GM18867 (cell line): ENCODE measurements at regions not wholly inside any gene's neighbourhood (a gene's known extent, or its start where the extent isn't known, plus 50 kb on each side); places are given as distances from the start of the nearest gene placed in this dataset.

Experiments used
- ATAC-seq: cut with Tn5 transposase; IDR thresholded peaks from one replicate; pipeline ENCODE4 v1.9.1; 2021; ENCODE audit warnings: mild to moderate bottlenecking, moderate library complexity; ENCODE audit not compliant: unreplicated experiment

DNA sequence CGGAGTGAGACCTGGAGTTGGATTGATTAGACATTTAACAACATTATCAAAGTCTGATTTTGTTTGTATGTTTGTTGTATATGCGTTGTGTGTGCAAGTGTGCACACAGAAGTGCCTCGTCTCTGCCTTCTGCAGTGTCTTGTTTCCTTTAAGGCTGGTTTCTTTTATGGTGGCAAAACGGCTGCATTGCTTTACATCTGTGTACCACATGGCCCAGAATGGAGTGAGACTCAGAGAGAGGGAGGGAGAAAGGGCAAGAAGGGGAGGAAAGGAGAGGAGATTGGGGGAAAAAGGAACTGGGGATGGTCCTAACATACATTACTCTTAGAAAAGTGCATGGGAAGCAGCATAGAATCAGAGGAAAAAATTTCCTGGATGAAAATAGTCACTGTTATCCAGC lies 99.7 kb upstream of the WLS start:
- no peak for ATAC-seq

DNA sequence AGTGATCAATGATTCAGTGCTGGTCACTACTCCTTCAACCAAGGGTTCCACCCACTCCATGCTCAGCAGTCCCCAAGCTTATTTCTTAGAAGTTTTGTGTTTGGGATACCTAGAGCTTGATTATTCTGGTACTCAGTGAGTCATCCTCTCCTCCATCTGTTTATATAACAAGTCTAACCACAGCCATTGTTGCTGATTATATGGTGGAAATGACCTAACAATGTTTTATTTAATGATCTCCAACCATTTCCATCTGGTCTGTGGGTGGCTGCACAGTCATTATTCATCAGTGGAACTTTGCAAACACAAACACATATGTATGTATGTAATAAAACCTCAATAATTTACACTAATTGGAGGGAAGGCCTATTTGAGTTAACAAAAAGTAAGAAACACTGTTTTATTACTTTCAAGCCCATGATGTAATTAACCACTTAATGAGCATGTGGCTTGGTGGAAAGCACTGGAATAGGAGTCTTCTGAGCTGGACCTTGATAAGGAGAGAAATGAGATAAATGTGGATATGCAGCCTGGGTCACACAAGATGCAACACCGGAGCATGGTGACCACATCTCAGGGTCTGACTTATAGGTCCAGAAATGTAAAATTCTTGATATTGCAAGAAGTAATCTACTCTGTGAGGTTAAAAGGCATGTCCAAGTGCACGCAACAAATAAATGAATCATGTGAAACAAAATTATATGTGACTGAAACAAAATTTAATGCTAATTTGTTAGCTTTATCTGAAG lies 99.0 kb upstream of the WLS start:
- ATAC-seq: no peak

DNA sequence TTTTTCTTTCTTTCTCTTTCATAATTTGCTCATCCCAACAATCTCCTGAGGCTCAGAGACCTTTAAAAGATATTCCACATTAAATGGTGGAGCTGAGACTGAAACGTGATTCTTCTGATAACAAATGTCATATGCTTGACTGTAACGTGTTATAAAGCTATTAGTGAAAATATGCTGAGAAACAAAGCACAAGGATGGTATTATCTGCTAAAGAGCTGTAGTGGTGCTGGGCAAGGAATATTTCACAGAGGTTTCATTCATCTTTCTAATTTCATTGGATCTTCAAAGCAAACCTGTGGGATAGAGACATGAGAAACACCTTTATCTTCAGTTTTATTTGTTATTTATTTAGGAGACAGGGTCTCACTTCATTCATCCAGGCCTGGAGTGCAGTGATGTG lies 98.1 kb upstream of the WLS start:
- no peak for ATAC-seq

DNA sequence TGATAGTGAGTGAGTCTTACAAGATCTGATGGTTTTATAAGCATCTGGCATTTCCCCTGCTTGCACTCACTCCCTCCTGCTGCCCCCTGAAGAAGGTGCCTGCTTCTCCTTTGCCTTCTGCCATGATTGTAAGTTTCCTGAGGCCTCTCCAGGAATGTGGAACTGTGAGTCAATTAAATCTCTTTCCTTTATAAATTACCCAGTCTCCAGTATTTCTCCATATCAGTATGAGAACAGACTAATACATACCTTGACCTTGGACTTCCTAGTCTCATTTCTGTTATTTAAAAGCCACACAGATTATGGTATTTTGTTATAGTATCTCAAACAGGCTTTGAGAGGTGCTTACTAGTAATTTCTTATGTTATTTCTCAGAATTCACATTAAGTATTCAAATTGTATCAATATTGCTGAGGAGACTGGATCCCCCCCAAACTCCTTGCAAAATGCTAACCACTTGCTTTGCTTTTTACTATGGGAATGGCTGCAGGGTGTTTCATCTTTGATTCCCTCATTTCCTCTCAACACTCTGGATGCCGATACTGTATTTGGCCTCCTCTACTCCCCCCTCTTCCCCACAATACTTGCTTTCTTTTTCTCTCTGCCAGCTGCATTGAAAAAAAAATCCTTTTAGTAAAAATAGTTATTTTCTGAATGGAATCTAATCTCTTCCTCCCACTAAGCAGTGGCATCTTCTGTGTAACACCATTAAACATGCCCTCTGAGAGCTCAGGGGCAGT lies 96.9 kb upstream of the WLS start:
- no peak for ATAC-seq

DNA sequence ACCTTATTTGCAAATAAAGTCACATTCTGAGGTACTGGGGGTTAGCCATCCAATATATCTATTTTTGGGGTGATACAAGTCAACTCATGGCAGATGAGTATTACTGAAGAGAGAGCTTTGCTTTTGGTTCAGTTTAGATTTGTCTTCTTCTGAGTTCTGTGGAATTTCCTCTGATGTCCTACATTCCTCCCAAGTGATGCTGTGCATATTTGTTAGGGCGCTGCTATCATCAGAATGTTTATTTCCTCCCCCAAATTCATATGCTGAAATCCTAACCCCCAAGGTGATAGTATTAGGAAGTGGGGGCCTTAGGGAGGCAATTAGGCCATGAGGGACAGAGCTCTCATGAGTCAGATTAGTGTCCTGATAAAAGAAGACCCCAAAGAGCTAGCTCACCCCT lies 96.2 kb upstream of the WLS start:
- ATAC-seq: no peak

DNA sequence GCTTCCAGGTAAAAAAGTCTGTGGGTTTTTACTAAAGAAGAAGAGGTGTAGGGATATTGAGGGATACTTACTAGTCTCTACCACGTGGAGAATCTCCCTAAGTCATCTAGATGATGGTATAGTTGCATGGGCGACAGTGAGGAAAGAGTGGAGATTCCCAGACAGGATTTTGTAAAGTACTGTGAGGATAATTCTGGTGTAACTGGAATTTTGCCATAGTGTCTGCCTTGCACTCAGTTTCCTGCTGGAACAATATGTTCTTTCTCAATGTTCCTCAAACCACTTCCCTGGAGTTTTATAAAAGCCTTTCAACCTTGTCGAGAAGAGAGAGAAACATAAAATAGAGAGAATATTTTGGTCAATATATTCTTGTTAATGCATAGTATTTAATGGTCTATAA lies 95.1 kb upstream of the WLS start:
- no peak for ATAC-seq

DNA sequence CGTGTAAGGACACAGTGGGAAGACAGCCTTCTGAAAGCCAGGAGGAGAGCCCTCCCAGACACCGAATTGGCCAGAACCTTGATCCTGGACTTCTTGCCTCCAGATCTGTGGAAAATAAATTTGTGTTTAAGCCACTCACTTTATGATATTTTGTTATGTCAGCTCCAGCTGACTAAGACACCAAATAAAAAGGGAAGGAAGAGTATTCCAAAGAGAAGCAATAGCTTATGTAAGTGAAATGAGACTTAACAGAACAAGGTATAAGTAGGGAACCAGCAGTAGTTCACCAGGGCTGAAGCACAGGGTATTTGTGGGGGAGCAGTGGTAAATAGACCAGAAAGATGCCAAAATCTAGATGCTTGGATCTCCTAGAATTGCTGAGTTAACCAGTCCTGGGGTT lies 94.2 kb upstream of the WLS start:
- no peak for ATAC-seq

DNA sequence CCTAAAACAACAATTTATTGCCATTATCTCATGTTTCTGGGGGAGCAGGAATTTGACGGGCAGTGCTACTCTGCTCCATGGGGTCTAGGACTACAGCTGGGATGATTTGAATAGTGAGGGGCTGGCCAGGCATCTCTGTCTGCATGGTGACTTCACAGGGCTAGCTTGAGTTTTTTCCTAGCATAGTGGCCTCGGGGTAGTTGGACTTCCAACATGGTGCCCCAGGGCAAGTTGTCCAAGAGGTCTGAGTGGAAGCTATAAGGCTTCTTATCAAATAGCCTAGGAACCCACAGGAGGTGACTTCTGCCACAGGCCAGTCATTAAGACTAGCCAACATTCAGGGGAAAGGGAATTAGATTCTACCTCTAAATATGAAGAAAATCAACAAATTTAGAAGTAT lies 92.0 kb upstream of the WLS start:
- no peak for ATAC-seq

DNA sequence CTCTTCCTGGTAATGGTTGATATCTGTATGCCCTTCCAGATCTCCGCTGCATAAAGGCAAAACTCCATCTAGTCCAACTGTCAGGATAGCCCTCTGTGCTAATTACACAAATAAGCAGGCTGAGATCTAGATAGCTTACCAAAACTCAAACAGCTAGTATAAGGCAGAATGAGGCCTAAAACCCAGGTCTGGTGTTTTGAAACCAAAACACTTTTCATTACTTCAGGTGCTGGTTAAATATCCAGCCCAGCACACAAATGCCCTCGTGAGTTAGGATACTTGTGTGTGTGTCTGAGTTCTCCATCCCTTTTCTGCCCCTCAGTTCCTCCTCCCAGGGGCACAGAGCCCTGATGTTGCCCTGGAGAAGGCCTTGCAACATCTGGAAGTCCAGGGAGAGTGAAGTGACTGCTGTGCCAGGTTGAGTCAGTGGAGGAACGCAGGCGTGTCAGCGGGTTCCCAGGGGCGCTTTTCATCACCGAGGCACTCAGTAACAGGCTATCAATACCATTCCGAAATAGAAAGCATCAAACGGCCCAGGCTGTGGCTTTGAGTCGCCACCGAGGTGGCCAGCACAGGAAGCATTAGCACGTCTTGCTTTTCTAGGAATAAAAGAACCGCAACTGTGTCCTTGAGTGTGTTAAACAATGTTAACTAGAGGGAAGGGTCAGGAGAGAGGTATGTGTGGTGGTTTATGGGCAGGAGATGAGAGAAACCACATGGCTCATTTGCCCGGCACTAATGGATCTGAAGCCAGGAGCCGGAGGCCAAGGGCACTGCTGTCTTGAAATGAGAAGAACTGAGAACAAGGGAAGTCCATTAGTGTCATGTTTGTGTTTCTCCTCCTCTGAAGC lies 90.7 kb upstream of the WLS start:
- ATAC-seq: no peak

DNA sequence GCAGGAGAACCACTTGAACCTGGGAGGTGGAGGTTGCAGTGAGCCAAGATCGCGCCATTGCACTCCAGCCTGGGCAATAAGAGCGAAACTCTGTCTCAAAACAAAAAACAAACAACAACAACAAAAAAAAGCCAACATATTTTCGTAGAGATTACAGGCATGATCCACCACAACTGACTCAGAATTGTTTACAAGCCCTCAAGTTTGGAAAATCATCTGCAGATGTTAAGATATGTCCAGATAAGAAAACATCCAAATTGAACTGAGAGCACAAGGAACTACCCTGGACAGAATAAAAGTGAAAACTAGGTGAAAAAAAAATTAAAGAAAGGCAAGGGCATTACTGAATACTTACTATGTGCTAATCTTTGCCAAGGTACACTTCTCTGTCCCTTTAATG lies 89.8 kb upstream of the WLS start:
- no peak for ATAC-seq

DNA sequence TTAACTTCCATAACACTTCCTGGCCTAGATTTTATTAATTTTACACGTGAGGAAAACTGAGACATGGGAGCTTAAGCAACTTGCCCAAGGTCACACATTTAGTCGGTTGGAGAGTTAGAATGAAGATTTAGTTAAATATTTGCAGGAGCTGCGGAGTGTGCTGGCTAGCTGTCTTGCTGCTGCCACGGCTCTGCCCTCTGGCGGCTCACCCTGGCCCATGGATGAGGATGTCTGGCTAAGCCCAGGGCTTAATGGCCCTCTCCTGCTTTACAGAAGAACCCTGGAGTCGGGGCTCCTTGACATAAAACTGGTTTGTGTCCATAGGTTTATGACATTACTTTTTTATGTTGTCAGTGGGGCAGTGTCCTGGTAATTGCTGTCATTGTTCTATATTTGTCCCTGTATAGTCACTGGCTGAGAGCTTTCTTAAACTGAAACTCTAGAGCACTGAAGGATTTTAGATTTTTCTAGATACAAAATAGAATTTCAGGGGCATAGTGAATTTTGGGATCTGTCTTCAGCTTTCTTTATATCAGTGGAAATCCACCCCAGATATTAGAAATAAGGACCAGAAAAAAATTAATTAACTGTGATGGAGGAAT lies 88.9 kb upstream of the WLS start:
- no peak for ATAC-seq

DNA sequence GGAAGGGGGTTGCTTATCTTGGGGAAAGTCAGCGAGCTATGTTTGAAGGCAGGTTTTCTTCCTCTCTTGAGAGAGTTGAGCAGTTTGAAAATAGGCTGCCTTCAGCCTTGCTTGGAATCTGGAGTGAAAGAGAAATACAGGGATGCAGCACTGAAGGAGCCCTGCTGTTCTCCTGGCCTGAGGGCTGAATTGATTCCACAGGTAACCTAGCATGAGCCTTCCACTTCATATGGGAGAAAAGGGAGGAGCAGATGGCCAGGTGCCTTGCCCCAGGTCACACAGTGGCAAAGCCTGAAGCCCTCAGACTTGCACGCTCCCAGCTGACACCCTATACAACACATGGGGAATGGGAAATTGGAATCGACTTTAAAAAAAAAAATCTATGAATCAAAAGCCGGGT lies 88.0 kb upstream of the WLS start:
- ATAC-seq: no peak

DNA sequence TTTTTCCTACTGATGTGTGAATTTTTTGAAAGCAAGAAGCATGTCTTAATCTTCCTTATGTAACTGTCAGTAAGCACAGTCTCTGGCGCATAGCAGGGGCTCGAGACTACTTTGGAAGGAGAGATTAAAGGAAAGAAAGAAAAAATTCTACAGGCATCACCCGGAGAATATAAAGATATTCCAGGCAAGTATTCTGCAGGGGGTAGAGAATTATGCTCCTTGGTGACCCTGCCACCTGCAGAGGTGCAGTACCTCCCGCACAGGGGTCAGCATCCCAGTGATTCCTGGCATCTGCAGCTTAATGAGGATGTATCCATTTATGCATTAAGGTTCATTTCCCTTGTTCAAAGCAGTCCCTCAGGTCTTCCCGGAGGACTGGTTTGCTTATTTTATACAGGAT lies 87.6 kb upstream of the WLS start:
- no peak for ATAC-seq

DNA sequence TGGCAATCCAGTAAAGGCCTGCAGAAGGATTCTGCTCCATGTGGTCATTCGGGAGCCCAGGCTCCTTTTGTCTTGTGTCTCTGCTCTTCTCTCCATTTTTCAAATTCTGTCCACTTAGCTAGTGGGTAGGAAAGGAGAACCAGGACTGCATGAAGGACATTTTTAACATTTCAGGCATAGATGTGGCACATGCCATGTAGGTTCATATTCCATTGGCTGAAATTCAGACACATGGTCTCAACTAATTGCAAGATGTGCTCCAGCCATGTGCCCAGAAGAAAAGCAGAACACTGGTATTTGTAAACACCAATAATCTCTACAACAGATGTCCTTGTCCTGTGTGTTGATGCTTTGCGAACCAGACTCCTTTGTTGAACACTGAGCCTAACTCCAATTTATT lies 85.2 kb upstream of the WLS start:
- no peak for ATAC-seq

DNA sequence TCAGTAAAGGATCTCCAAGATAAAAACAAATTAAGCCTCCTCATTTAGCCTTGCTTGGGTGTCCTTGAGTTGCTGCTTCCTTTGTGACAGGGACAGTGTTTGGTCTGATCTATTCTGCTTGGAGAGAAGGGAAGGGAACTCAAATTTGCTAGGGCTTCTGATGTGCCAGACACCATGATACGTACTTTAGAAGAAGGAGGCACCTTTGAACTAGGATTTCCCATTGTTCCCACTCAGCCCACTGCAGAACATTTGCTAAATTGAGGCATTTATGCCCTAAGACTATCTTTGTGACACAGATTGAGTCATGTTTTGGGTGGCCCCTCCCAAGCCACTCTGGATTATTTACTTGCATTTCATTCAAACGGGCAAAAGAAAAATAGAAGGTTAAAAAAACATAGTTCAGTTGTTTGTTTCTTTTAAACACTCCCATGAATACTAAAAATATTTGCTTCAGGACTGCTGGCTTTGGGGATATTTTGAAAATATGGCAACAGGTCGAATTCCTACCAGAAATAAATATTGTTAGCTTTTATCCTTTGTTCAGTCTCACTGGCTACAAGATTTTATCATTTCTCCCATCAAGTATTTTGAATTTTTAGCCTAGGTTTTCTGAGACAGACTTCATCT lies 81.9 kb upstream of the WLS start:
- ATAC-seq: no peak

DNA sequence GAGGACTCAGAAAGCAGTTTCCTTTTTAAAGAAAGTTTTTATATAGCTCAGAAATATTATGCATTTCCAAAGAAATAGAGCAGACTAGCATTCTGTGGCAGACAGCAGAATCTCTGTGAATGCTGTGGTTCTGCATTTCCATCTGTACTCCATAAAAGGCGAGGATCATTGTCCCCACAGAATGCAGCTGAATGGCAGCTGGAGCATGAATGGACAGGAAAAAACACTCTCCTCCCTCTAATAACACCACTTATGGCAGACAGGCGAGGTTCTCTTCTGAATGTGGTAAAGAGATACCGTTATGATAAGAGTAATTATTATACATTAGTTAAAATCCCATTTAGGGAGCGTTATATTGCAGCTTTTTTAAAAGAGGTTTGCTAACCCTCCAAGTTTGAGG lies 81.4 kb upstream of the WLS start:
- no peak for ATAC-seq

DNA sequence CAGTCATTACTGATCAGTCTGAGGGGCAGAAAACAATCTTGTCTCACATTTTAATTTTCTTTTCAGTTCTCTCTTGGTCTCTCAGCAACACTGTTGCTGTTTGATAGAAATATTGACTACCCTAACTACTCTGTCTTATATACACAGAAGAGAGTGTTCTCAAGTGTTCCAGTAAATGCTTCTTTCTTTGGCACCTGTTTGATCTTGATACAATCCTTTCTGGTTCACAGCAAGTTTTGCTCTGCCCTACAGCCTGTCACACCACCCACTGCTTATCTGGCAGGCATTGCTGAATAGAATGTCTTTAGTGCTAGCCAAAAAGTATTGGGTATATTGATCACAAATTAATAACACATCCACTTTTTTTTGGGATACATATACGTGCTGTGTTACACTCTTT lies 75.7 kb upstream of the WLS start:
- no peak for ATAC-seq

DNA sequence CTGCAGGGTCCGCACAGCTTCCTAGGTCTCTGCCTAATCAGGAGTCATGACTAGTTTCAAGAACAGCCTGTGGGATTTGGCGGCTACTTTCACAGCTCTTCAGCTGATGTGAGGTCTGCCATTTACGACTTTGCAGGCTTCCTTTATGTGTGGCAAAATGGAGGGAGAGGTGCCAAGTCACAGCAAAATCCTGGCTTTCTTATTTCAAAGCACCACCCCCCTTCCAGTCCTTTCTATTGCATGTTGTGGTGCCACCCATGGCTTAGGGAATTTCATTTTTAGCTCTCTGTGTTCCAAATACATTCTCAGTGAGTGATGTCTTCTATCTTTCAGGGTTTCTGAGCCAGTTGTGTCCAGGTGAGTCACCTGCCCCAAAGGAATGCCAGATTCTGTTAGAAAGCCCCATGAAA lies 75.1 kb upstream of the WLS start:
- ATAC-seq: no peak

DNA sequence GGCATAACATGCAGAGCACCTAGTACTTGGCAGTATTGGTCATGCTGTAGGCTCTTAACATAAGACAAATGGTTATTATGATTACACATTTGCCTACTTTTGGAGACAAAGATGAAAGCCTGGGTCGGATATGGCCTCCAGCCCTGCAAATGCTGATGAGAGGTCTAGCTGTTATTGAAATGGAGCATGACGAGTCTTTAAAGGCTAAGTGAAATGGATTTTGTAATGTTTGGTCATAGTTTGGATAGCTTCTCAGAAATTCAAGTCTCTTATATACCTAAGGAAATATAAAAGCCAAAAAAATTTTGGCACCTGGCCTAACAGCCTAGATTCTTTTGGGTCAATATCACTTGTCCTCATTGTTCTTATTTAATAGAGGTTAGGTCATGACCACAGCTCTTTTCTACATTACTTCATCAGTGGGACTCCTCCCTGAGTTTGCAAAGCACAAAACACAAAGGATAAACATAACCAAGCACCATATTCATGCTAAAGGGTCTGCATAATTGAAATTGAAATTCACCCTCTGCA lies 69.2 kb upstream of the WLS start:
- no peak for ATAC-seq

DNA sequence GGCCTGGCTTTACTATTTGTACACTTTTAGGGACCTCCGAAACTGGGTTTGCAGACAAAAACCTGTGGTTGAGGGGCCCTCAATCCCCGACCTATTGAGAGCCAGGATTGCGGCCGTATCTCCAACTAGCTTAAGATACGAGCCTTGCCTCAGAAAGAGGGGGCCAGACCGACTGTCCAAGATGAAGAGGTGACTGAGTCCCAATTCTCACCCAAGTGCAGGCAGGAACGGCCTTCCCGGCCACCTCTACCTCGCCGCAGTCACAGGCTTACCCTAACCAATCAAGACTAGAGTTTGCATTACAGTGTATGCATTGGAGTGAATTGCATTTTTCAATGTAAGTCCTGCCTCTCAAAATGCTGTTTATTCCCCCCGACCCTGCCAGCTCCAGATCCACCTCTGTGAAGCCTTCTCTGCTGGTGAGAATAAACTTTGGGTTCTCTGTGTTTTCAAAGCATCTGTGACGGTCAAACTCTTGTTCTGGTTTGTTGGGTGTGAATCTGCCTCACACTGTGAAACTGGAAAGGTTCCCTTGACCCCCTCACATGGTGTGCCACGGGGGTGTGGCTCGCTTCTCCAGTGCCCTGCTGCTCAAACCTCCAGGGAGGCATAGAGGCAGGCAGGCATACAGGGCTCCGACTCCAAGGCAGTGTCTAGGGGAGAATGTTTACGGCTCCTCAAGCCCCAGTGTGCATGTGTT lies 62.2 kb upstream of the WLS start:
- no peak for ATAC-seq
